Stomach (tissue), 4 donors: ENCODE measurements at regions not wholly inside any gene's neighbourhood (a gene's known extent, or its start where the extent isn't known, plus 50 kb on each side); places are given as distances from the start of the nearest gene placed in this dataset.

ENCODE experiments used
- POLR2A ChIP-seq, 4 donors: fragments of 450-650 bp; IDR thresholded peaks; one replicate each; pipeline ENCODE4 v1.6.1; 2016; ENCODE audit warnings: antibody characterized with exemption in 4 of 4, control low read depth in 2 of 4, mild to moderate bottlenecking in 1 of 4, moderate library complexity in 1 of 4
- POLR2AphosphoS5 ChIP-seq, 3 donors: sonication (generic); formaldehyde crosslinking; IDR thresholded peaks; one replicate each; pipeline ENCODE4 v1.6.1; 2016; ENCODE audit warnings: antibody characterized with exemption in 3 of 3
- TF ChIP-seq, protein P1 (sequence below), 7 experiments: fragments of 450-650 bp in 4 of 7; fragments of 200-600 bp in 3 of 7; sonication (generic) in 3 of 7; IDR thresholded peaks; one replicate each; pipeline ENCODE4 v1.5.1; 2016 to 2019; ENCODE audit warnings: antibody characterized with exemption in 7 of 7, control low read depth in 2 of 7, mild to moderate bottlenecking in 1 of 7

DNA sequence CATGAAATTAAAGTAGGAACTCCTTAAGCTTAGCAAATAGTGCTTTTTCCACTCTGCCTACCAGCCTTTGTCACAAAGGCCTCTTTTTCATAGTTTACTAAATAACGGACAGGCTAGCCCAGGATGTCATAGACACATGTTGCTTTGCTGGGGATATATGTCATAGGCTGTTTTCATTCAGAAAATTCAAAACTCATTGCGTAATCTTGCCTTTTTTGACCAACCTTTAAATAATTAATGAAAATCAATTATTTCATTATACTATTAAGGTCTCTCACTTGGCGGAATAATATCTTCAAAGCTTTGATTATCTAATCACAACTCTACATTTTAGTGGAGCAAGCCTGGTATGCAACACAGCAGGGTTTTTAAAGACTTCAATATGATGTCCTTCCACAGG is 1245.7 kb upstream of the LRRTM1 start:
- TF ChIP-seq POLR2AphosphoS5 (IDR thresholded peaks at IDR 0.05) (no peak), POLR2A (IDR thresholded peaks at IDR 0.05) (no peak)
- TF ChIP-seq, protein P1, sequence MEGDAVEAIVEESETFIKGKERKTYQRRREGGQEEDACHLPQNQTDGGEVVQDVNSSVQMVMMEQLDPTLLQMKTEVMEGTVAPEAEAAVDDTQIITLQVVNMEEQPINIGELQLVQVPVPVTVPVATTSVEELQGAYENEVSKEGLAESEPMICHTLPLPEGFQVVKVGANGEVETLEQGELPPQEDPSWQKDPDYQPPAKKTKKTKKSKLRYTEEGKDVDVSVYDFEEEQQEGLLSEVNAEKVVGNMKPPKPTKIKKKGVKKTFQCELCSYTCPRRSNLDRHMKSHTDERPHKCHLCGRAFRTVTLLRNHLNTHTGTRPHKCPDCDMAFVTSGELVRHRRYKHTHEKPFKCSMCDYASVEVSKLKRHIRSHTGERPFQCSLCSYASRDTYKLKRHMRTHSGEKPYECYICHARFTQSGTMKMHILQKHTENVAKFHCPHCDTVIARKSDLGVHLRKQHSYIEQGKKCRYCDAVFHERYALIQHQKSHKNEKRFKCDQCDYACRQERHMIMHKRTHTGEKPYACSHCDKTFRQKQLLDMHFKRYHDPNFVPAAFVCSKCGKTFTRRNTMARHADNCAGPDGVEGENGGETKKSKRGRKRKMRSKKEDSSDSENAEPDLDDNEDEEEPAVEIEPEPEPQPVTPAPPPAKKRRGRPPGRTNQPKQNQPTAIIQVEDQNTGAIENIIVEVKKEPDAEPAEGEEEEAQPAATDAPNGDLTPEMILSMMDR (IDR thresholded peaks at IDR 0.05), result no peak
